Panc1 (cell line): ENCODE measurements at regions not wholly inside any gene's neighbourhood (a gene's known extent, or its start where the extent isn't known, plus 50 kb on each side); places are given as distances from the start of the nearest gene placed in this dataset.
"Not testable (repeated sequence)": the region's sequence is repeated elsewhere in the genome, so short reads cannot be mapped to it uniquely, and the experiment has no call there.

Experiments used
- POLR2AphosphoS5 ChIP-seq: IDR thresholded peaks from 2 replicates; pipeline ENCODE4 v1.6.1; 2012; ENCODE audit warnings: mild to moderate bottlenecking, low read depth, low read length, moderate library complexity
- SIN3A ChIP-seq: IDR thresholded peaks from 2 replicates; pipeline ENCODE4 v1.6.1; 2012; ENCODE audit warnings: low read depth, mild to moderate bottlenecking, low read length, moderate library complexity, borderline replicate concordance; ENCODE audit not compliant: insufficient read depth
- TCF7L2 ChIP-seq: IDR thresholded peaks from 2 replicates; pipeline ENCODE4 v1.6.1; 2011; ENCODE audit warnings: mild to moderate bottlenecking, low read depth, low read length, inconsistent platforms
- TF ChIP-seq, protein P1 (sequence below): fragments of 450-650 bp; IDR thresholded peaks from 2 replicates; pipeline ENCODE4 v1.5.1; 2017; ENCODE audit warnings: mild to moderate bottlenecking

DNA sequence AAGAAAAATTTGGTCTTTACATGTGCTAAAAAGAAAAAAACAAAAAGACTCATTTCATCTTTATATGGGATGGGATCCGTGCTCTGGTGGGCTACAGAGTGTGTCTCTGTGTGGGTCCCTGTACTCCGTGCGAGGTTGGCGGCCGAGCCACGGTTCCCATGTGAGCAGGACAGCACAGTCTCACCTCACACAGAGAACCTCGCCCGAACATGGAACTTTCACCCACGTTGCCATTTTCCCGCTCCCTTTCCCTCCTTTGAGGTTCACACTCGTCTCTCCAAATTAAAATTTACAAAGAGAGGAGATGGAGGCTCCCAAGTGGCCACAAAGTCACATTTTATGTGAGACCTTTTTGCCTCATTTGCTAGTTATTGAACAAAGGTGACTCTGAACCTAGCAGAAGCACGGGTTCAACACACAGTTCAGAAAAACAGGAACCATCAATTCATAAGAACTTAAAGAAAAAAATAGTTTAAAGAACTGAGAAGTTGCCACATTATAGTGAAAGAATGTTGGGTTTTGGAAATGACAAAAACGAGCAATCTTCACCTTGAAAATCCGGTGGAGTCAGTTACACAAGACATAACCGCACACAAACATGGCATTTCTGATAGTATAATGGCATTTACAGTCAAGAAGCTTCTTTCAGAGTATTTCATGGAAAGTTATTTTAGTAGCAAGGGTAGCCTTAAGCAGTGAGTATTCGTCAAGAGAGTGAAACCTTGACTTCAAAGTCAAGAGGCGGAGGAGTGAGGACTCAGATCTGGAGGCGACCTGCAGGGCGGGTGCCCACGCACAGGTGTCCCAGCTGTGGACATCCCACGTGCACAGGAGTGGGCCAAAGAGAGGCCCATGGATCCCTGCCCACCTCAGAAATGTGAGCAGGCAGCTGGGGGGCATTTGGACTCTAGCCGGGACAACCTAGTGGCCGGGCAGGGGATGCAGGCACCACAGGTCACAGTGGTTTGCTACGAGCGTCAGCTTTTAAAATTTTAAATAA is 277.2 kb upstream of the PLGLB2 start:
- TF ChIP-seq, protein P1, sequence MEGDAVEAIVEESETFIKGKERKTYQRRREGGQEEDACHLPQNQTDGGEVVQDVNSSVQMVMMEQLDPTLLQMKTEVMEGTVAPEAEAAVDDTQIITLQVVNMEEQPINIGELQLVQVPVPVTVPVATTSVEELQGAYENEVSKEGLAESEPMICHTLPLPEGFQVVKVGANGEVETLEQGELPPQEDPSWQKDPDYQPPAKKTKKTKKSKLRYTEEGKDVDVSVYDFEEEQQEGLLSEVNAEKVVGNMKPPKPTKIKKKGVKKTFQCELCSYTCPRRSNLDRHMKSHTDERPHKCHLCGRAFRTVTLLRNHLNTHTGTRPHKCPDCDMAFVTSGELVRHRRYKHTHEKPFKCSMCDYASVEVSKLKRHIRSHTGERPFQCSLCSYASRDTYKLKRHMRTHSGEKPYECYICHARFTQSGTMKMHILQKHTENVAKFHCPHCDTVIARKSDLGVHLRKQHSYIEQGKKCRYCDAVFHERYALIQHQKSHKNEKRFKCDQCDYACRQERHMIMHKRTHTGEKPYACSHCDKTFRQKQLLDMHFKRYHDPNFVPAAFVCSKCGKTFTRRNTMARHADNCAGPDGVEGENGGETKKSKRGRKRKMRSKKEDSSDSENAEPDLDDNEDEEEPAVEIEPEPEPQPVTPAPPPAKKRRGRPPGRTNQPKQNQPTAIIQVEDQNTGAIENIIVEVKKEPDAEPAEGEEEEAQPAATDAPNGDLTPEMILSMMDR: not testable (repeated sequence)
- not testable (repeated sequence) for TF ChIP-seq POLR2AphosphoS5, TCF7L2, SIN3A
